ENCODE measurements at regions not wholly inside any gene's neighbourhood (a gene's known extent, or its start where the extent isn't known, plus 50 kb on each side); places are given as distances from the start of the nearest gene placed in this dataset.

DNA sequence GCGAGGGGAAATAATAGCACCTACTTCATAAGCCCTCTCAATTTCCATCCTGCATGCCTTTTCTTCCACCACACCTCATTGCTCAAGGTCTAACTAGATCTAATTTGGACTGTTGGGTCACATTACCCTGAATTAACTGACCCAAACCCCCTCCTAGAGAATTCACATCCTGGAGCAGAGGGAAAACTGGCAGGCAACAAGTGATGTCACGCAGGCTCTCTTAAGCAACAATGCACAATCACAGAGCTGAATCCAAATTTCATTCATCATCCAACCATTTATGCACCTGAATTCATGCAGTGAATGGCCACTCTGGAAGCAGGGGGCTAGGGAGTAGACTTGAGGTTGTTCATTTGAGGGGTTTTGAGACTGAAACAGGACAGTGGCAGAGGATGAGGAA lies 107.7 kb upstream of the HUWE1 start:
- TF ChIP-seq TAF1 (IDR thresholded peaks at IDR 0.05; ENCODE audit: low read depth, low read length) (no peak), POLR2AphosphoS5 (IDR thresholded peaks at IDR 0.05; ENCODE audit: low read depth, low read length) (no peak), PAX5 (IDR thresholded peaks at IDR 0.05; ENCODE audit: insufficient read depth, low read length, severe bottlenecking) (no peak)
